GM23338 (cell line): ENCODE measurements at regions not wholly inside any gene's neighbourhood (a gene's known extent, or its start where the extent isn't known, plus 50 kb on each side); places are given as distances from the start of the nearest gene placed in this dataset.

Experiments
- CTCF ChIP-seq, 2 experiments: fragments of 200-600 bp in 1 of 2; sonication (generic) in 1 of 2; conservative IDR thresholded peaks; 2 replicates each; pipeline versions ENCODE4 v1.5.1 to v1.6.1; 2016 to 2017; ENCODE audit warnings: antibody characterized with exemption in 2 of 2, low read depth in 2 of 2, mild to moderate bottlenecking in 2 of 2, moderate library complexity in 1 of 2
- EZH2 ChIP-seq: fragments of 200-600 bp; sonication (generic); IDR thresholded peaks from one replicate; pipeline ENCODE4 v1.8.0; 2017; ENCODE audit warnings: antibody characterized with exemption, mild to moderate bottlenecking, low read depth; ENCODE audit not compliant: unreplicated experiment
- EZH2phosphoT487 ChIP-seq: fragments of 200-600 bp; sonication (generic); IDR thresholded peaks from one replicate; pipeline ENCODE4 v1.8.1; 2018; ENCODE audit warnings: antibody characterized with exemption; ENCODE audit not compliant: unreplicated experiment
- NANOG ChIP-seq: IDR thresholded peaks from 2 replicates; pipeline ENCODE4 v1.6.1; 2016; ENCODE audit warnings: antibody characterized with exemption, borderline replicate concordance
- POLR2AphosphoS5 ChIP-seq: IDR thresholded peaks from 2 replicates; pipeline ENCODE4 v1.6.1; 2016; ENCODE audit warnings: antibody characterized with exemption, low read depth
- TF ChIP-seq, protein P1 (sequence below): IDR thresholded peaks from one replicate; pipeline ENCODE4 v1.6.1; 2018; ENCODE audit warnings: antibody characterized with exemption; ENCODE audit not compliant: unreplicated experiment

GRCh38 chr4:181017038-181017437, 1226.2 kb upstream of the TENM3 start:
- TF ChIP-seq CTCF (conservative IDR thresholded peaks at IDR 0.05; ENCODE audit: low read depth in 2 of 2) (no peak), POLR2AphosphoS5 (no peak), EZH2phosphoT487 (no peak), NANOG (no peak), EZH2 (no peak)
- TF ChIP-seq, protein P1, sequence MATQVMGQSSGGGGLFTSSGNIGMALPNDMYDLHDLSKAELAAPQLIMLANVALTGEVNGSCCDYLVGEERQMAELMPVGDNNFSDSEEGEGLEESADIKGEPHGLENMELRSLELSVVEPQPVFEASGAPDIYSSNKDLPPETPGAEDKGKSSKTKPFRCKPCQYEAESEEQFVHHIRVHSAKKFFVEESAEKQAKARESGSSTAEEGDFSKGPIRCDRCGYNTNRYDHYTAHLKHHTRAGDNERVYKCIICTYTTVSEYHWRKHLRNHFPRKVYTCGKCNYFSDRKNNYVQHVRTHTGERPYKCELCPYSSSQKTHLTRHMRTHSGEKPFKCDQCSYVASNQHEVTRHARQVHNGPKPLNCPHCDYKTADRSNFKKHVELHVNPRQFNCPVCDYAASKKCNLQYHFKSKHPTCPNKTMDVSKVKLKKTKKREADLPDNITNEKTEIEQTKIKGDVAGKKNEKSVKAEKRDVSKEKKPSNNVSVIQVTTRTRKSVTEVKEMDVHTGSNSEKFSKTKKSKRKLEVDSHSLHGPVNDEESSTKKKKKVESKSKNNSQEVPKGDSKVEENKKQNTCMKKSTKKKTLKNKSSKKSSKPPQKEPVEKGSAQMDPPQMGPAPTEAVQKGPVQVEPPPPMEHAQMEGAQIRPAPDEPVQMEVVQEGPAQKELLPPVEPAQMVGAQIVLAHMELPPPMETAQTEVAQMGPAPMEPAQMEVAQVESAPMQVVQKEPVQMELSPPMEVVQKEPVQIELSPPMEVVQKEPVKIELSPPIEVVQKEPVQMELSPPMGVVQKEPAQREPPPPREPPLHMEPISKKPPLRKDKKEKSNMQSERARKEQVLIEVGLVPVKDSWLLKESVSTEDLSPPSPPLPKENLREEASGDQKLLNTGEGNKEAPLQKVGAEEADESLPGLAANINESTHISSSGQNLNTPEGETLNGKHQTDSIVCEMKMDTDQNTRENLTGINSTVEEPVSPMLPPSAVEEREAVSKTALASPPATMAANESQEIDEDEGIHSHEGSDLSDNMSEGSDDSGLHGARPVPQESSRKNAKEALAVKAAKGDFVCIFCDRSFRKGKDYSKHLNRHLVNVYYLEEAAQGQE, result no peak
